Activated CD8-positive, alpha-beta memory T cell treated with anti-CD3 and anti-CD28 coated beads, Interleukin-2, amount 10 ng/mL, durations not matched to agents 7 days and 5 days (primary cell): ENCODE measurements at regions not wholly inside any gene's neighbourhood (a gene's known extent, or its start where the extent isn't known, plus 50 kb on each side); places are given as distances from the start of the nearest gene placed in this dataset.

ENCODE experiments used
- ATAC-seq: fragments of 150-1000 bp; cut with Tn5 transposase; one replicate; pipeline ENCODE4 v1.10.0; 2021; ENCODE audit warnings: moderate library complexity
- CTCF ChIA-PET: fragments of 350-600 bp; sonication (Branson Sonifier 250); formaldehyde crosslinking; loops from one replicate; lab custom pipeline; 2021; ENCODE audit warnings: antibody characterized with exemption; lab: Charles Lee
- DNase-seq: peaks from one replicate; pipeline ENCODE4 v3.0.0-alpha.2; 2020
- H3K27ac Mint-ChIP-seq: one replicate; pipeline ENCODE4 v1.8.0; 2021; ENCODE audit warnings: mild to moderate bottlenecking, mixed read lengths
- H3K27me3 Mint-ChIP-seq: one replicate; pipeline ENCODE4 v1.8.0; 2021; ENCODE audit warnings: mixed read lengths
- H3K36me3 Mint-ChIP-seq: one replicate; pipeline ENCODE4 v1.8.0; 2021; ENCODE audit warnings: mild to moderate bottlenecking, mixed read lengths
- H3K4me1 Mint-ChIP-seq: one replicate; pipeline ENCODE4 v1.8.0; 2021; ENCODE audit warnings: mixed read lengths
- H3K4me3 Mint-ChIP-seq: one replicate; pipeline ENCODE4 v1.8.0; 2021; ENCODE audit warnings: mild to moderate bottlenecking, moderate library complexity, mixed read lengths
- H3K9me3 Mint-ChIP-seq: one replicate; pipeline ENCODE4 v1.8.0; 2022; ENCODE audit warnings: low read depth, mixed read lengths

GRCh38 chr5:77843570-77844372 is 67.6 kb upstream of the TBCA start:
- Mint-ChIP-seq H3K36me3 (no peaks in the 10 kb centered on the region), H3K27me3 (peaks cover 46% of the 10 kb centered on the region), H3K4me3 (no peak overlapping the region), H3K4me1 (peaks cover 8% of the 10 kb centered on the region), H3K27ac (no peak overlapping the region), H3K9me3 (no peaks in the 10 kb centered on the region)
- DNase-seq (no peak), ATAC-seq (no peak)
- CTCF ChIA-PET: no interaction called here

DNA sequence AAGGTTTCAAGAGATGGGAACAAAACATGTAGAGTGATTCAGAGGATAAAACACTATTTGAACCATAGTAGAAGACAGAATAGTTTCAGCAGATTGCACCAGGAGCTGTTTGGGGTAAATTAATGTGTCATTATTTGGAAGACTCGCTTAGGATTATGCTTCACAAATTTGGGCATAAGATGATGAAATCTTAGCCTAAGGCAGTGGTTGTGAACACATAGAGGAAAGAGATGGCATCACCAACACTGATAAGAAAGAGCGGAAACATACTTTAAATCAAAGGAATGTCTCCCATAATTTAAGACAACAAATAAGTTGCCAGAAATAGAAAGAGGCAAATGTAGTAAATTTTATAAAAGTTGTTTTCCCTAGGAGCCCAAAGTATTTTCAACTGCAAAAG is 66.1 kb upstream of the TBCA start:
- Mint-ChIP-seq H3K27ac (no peak overlapping the region), H3K36me3 (no peaks in the 10 kb centered on the region), H3K4me3 (no peak overlapping the region), H3K4me1 (peaks cover 8% of the 10 kb centered on the region), H3K27me3 (peaks cover 44% of the 10 kb centered on the region), H3K9me3 (no peaks in the 10 kb centered on the region)
- DNase-seq: no peak
- CTCF ChIA-PET: no interaction called here
- ATAC-seq: no peak

GRCh38 chr5:77841616-77842015 is 65.5 kb upstream of the TBCA start:
- H3K36me3 Mint-ChIP-seq: no peaks in the 10 kb centered on the region
- ATAC-seq: no peak
- DNase-seq: no peak
- H3K4me3 Mint-ChIP-seq: no peak overlapping the region
- H3K9me3 Mint-ChIP-seq: no peaks in the 10 kb centered on the region
- H3K27me3 Mint-ChIP-seq: peaks cover 40% of the 10 kb centered on the region
- H3K4me1 Mint-ChIP-seq: peaks cover 8% of the 10 kb centered on the region
- CTCF ChIA-PET: no interaction called here
- no peak overlapping the region for H3K27ac Mint-ChIP-seq

DNA sequence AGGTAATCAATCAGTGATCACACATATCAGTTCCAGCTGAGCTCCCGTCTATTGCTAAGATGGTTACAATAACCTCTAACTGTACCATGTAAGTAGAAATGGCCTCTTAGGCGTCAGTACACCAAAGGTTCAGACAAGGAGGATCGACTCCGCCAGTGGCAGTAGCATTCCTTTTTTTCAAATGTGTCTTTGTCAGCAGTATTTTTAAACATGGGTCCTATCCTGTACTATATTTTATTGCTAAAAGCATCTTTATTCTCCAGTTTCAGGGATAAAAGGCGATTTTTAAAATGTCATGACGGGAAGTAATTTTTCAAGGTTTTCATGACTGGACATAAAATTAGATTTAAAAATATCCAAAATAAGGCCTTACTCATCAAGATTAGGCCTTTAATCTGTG is 64.8 kb upstream of the TBCA start:
- ATAC-seq (no peak), DNase-seq (no peak)
- CTCF ChIA-PET: no interaction called here
- peaks cover 8% of the 10 kb centered on the region for H3K4me1 Mint-ChIP-seq
- H3K27me3 Mint-ChIP-seq: peaks cover 40% of the 10 kb centered on the region
- no peak overlapping the region for H3K27ac Mint-ChIP-seq
- no peaks in the 10 kb centered on the region for H3K9me3 Mint-ChIP-seq
- H3K4me3 Mint-ChIP-seq: no peak overlapping the region
- no peaks in the 10 kb centered on the region for H3K36me3 Mint-ChIP-seq

GRCh38 chr5:77839691-77840090 is 63.6 kb upstream of the TBCA start:
- CTCF ChIA-PET: no interaction called here
- ATAC-seq (no peak), DNase-seq (no peak)
- H3K4me3 Mint-ChIP-seq: no peak overlapping the region
- no peaks in the 10 kb centered on the region for H3K36me3 Mint-ChIP-seq
- H3K9me3 Mint-ChIP-seq: no peaks in the 10 kb centered on the region
- peaks cover 28% of the 10 kb centered on the region for H3K27me3 Mint-ChIP-seq
- H3K27ac Mint-ChIP-seq: no peak overlapping the region
- peaks cover 5% of the 10 kb centered on the region for H3K4me1 Mint-ChIP-seq

GRCh38 chr5:77832938-77833337 is 56.8 kb upstream of the TBCA start:
- Mint-ChIP-seq H3K27me3 (peaks cover 34% of the 10 kb centered on the region), H3K36me3 (no peaks in the 10 kb centered on the region), H3K4me1 (no peaks in the 10 kb centered on the region), H3K27ac (no peak overlapping the region), H3K4me3 (no peak overlapping the region), H3K9me3 (no peaks in the 10 kb centered on the region)
- DNase-seq: no peak
- no peak for ATAC-seq
- CTCF ChIA-PET: interaction anchor here (0.9 to 1.0 kb wide), 3 partner anchors 17 to 299 kb away, joined by 3 to 4 read pairs (median 3); no protein-coding TSS in a partner anchor

- CTCF ChIA-PET: interaction anchor here (0.9 to 1.0 kb wide), 2 partner anchors 20 to 300 kb away, joined by 3 read pairs; no protein-coding TSS in a partner anchor
- H3K9me3 Mint-ChIP-seq: no peaks in the 10 kb centered on the region
- no peak overlapping the region for H3K27ac Mint-ChIP-seq
- peaks cover 37% of the 10 kb centered on the region for H3K27me3 Mint-ChIP-seq
- no peak for DNase-seq
- H3K4me1 Mint-ChIP-seq: no peaks in the 10 kb centered on the region
- no peaks in the 10 kb centered on the region for H3K36me3 Mint-ChIP-seq
- ATAC-seq: no peak
- no peak overlapping the region for H3K4me3 Mint-ChIP-seq
Observed at GRCh38 chr5:77832166-77832770, 56.1 kb upstream of the TBCA start.

GRCh38 chr5:77828445-77828844 is 52.3 kb upstream of the TBCA start:
- no peaks in the 10 kb centered on the region for H3K9me3 Mint-ChIP-seq
- no peak overlapping the region for H3K27ac Mint-ChIP-seq
- no peaks in the 10 kb centered on the region for H3K4me1 Mint-ChIP-seq
- no peak overlapping the region for H3K4me3 Mint-ChIP-seq
- no peaks in the 10 kb centered on the region for H3K36me3 Mint-ChIP-seq
- no peak for DNase-seq
- no peak for ATAC-seq
- H3K27me3 Mint-ChIP-seq: peaks cover 52% of the 10 kb centered on the region
- CTCF ChIA-PET: interaction anchor here (0.6 kb wide), 1 partner anchor 135 kb away, joined by 3 read pairs; no protein-coding TSS in a partner anchor
